ENCODE measurements at regions not wholly inside any gene's neighbourhood (a gene's known extent, or its start where the extent isn't known, plus 50 kb on each side); places are given as distances from the start of the nearest gene placed in this dataset.

DNA sequence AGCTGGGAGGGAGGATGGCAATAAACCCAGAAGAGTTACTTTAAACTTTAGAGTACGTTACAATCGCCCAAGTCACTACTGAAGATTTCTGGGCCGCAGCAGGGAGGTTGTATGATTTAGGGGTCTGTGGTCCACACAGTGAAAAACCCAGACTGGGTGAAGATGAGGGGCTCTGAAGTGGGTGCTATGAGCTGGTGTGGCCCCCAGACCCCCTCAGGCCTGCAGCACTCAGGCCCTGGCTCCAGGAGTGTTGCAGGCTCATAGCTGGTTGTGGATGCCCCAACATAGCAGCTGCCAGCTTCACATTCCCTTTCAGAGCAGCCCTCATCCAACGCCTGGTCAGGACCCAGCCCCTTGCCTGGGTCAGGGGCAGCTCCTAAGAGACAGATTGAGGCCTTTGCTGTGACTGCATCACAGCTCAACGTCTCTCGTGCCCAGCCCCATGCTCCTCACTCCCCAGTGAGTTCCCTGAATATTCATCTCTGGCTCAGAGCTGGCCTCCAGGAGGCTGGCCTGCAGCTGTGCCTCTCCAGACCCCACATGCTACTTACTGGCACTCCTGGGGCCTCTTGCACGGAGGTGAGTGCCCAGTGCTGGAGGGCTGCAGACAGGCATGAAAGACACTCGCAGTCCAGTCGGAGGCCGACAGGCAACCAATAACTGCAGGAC lies 94.5 kb upstream of the MYCN start:
- H3K9me3 Mint-ChIP-seq (ENCODE audit: insufficient read depth) = no peaks in the 10 kb centered on the region
- no peaks in the 10 kb centered on the region for H3K27me3 Mint-ChIP-seq (ENCODE audit: low read depth)
- H3K36me3 Mint-ChIP-seq (ENCODE audit: low read depth) = no peaks in the 10 kb centered on the region
- POLR2A ChIA-PET = no interaction called here
- no peaks in the 10 kb centered on the region for H3K4me1 Mint-ChIP-seq (ENCODE audit: low read depth)
- CTCF ChIA-PET = no interaction called here
- H3K4me3 Mint-ChIP-seq = no peak overlapping the region
- DNase-seq (no peak), ATAC-seq (no peak)
- no peak overlapping the region for H3K27ac Mint-ChIP-seq

- H3K4me1 Mint-ChIP-seq (ENCODE audit: low read depth) = no peaks in the 10 kb centered on the region
- H3K4me3 Mint-ChIP-seq = no peak overlapping the region
- ATAC-seq (no peak), DNase-seq (no peak)
- H3K27ac Mint-ChIP-seq = no peak overlapping the region
- ChIA-PET POLR2A (no interaction called here), CTCF (no interaction called here)
- H3K9me3 Mint-ChIP-seq (ENCODE audit: insufficient read depth) = no peaks in the 10 kb centered on the region
- H3K36me3 Mint-ChIP-seq (ENCODE audit: low read depth) = no peaks in the 10 kb centered on the region
- no peaks in the 10 kb centered on the region for H3K27me3 Mint-ChIP-seq (ENCODE audit: low read depth)
These were observed 93.7 kb upstream of the MYCN start for GRCh38 chr2:15846626-15847025.

DNA sequence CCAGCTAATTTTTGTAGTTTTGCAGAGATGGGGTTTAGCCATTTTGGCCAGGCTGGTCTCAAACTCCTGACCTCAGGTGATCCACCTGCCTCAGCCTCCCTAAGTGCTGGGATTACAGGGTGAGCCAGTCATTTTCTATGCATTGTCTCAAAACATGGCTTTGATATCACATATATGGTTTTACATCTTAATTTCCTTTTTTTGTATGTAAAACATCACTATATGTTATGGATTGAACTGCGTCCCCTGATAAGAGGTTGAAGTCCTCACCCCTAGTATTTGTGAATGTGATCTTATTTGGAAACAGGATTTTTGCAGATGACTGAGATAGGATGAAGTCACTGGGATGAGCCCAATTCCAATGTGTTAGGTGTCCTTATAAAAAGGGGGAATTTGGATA lies 89.8 kb upstream of the MYCN start:
- Mint-ChIP-seq H3K4me3 (no peak overlapping the region), H3K27me3 (ENCODE audit: low read depth) (peaks cover 4% of the 10 kb centered on the region), H3K27ac (no peak overlapping the region), H3K4me1 (ENCODE audit: low read depth) (no peaks in the 10 kb centered on the region), H3K9me3 (ENCODE audit: insufficient read depth) (no peaks in the 10 kb centered on the region), H3K36me3 (ENCODE audit: low read depth) (no peaks in the 10 kb centered on the region)
- ChIA-PET POLR2A (no interaction called here), CTCF (no interaction called here)
- ATAC-seq = no peak
- DNase-seq = no peak

- no peaks in the 10 kb centered on the region for H3K4me1 Mint-ChIP-seq (ENCODE audit: low read depth)
- no peak for ATAC-seq
- no peaks in the 10 kb centered on the region for H3K36me3 Mint-ChIP-seq (ENCODE audit: low read depth)
- ChIA-PET CTCF (no interaction called here), POLR2A (no interaction called here)
- no peak overlapping the region for H3K4me3 Mint-ChIP-seq
- H3K9me3 Mint-ChIP-seq (ENCODE audit: insufficient read depth) = no peaks in the 10 kb centered on the region
- H3K27ac Mint-ChIP-seq = no peak overlapping the region
- no peak for DNase-seq
- H3K27me3 Mint-ChIP-seq (ENCODE audit: low read depth) = peaks cover 4% of the 10 kb centered on the region
These were observed 89.2 kb upstream of the MYCN start for GRCh38 chr2:15851076-15851693.

DNA sequence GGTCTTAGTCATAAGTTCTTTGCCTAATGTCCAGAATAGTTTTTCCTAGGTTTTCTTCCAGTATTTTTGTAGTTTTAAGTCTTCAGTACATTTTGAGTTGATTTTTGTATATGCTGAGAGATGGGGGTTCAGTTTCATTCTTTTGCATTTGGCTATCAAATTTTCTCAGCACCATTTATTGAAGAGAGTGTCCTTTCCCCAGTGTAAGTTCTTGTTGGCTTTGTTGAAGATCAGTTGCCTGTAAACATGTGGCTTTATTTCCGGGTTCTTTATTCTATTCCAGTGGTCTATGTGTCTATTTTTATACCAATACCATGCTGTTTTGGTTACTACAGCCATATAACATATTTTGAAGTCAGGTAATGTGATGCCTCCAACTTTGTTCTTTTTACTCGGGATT lies 87.5 kb upstream of the MYCN start:
- H3K9me3 Mint-ChIP-seq (ENCODE audit: insufficient read depth) = no peaks in the 10 kb centered on the region
- H3K4me1 Mint-ChIP-seq (ENCODE audit: low read depth) = no peaks in the 10 kb centered on the region
- ChIA-PET CTCF (no interaction called here), POLR2A (no interaction called here)
- H3K27ac Mint-ChIP-seq = no peak overlapping the region
- peaks cover 4% of the 10 kb centered on the region for H3K27me3 Mint-ChIP-seq (ENCODE audit: low read depth)
- H3K36me3 Mint-ChIP-seq (ENCODE audit: low read depth) = no peaks in the 10 kb centered on the region
- no peak for DNase-seq
- ATAC-seq = no peak
- H3K4me3 Mint-ChIP-seq = no peak overlapping the region

GRCh38 chr2:15853903-15854302 lies 86.4 kb upstream of the MYCN start:
- Mint-ChIP-seq H3K4me1 (ENCODE audit: low read depth) (no peaks in the 10 kb centered on the region), H3K36me3 (ENCODE audit: low read depth) (no peaks in the 10 kb centered on the region), H3K9me3 (ENCODE audit: insufficient read depth) (no peaks in the 10 kb centered on the region), H3K27me3 (ENCODE audit: low read depth) (peaks cover 4% of the 10 kb centered on the region), H3K27ac (no peak overlapping the region), H3K4me3 (no peak overlapping the region)
- DNase-seq = no peak
- ChIA-PET CTCF (no interaction called here), POLR2A (no interaction called here)
- ATAC-seq = no peak

GRCh38 chr2:15855766-15856260 lies 84.5 kb upstream of the MYCN start:
- no peaks in the 10 kb centered on the region for H3K36me3 Mint-ChIP-seq (ENCODE audit: low read depth)
- no peak for DNase-seq
- H3K9me3 Mint-ChIP-seq (ENCODE audit: insufficient read depth) = no peaks in the 10 kb centered on the region
- H3K27me3 Mint-ChIP-seq (ENCODE audit: low read depth) = peaks cover 4% of the 10 kb centered on the region
- H3K4me1 Mint-ChIP-seq (ENCODE audit: low read depth) = no peaks in the 10 kb centered on the region
- POLR2A ChIA-PET = no interaction called here
- CTCF ChIA-PET = no interaction called here
- no peak overlapping the region for H3K4me3 Mint-ChIP-seq
- H3K27ac Mint-ChIP-seq = no peak overlapping the region
- ATAC-seq = no peak

DNA sequence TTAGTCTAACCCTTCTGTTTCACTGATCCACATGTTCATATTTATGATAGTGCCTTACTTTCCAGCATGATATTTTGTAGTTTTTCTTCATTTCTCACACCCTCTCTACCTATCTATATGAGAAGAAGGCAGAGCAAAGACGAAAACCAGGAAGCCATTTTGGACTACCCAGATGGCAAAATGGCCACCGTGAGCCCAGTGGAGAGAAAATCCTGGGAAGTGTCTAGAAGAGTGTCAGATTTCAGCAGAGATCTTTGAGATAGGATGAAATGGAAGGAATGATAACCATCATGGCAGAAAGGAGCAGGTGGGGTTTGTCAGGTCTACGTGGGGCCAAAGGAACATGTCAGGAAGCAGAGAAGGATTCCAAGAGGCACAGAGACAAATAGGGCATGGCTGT lies 84.0 kb upstream of the MYCN start:
- ChIA-PET CTCF (no interaction called here), POLR2A (no interaction called here)
- H3K27me3 Mint-ChIP-seq (ENCODE audit: low read depth) = peaks cover 4% of the 10 kb centered on the region
- H3K36me3 Mint-ChIP-seq (ENCODE audit: low read depth) = no peaks in the 10 kb centered on the region
- no peaks in the 10 kb centered on the region for H3K9me3 Mint-ChIP-seq (ENCODE audit: insufficient read depth)
- no peak for ATAC-seq
- DNase-seq = no peak
- no peaks in the 10 kb centered on the region for H3K4me1 Mint-ChIP-seq (ENCODE audit: low read depth)
- H3K27ac Mint-ChIP-seq = no peak overlapping the region
- no peak overlapping the region for H3K4me3 Mint-ChIP-seq

DNA sequence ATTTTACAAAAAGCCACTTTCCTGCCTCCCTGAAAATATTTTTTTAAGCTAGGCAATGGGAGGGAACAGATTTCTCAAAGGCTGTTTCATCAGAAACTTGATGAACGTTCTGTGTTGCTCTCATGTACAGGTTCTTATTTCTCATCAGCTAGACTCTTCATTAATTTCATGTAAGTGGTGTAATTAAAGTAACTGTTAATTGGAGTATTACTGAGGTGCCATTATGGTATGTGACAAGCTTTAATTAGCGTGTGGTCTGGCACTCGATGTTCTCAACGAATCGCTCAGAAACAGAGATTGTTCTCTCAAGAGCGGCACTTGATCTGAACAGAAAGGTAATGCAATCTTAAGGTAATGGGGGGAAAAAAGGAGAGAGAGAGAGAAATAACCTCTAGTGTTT lies 81.9 kb upstream of the MYCN start:
- ChIA-PET CTCF (no interaction called here), POLR2A (no interaction called here)
- ATAC-seq (no peak), DNase-seq (no peak)
- H3K27ac Mint-ChIP-seq = no peak overlapping the region
- H3K4me3 Mint-ChIP-seq = no peak overlapping the region
- H3K27me3 Mint-ChIP-seq (ENCODE audit: low read depth) = no peaks in the 10 kb centered on the region
- no peaks in the 10 kb centered on the region for H3K36me3 Mint-ChIP-seq (ENCODE audit: low read depth)
- no peaks in the 10 kb centered on the region for H3K4me1 Mint-ChIP-seq (ENCODE audit: low read depth)
- no peaks in the 10 kb centered on the region for H3K9me3 Mint-ChIP-seq (ENCODE audit: insufficient read depth)

DNA sequence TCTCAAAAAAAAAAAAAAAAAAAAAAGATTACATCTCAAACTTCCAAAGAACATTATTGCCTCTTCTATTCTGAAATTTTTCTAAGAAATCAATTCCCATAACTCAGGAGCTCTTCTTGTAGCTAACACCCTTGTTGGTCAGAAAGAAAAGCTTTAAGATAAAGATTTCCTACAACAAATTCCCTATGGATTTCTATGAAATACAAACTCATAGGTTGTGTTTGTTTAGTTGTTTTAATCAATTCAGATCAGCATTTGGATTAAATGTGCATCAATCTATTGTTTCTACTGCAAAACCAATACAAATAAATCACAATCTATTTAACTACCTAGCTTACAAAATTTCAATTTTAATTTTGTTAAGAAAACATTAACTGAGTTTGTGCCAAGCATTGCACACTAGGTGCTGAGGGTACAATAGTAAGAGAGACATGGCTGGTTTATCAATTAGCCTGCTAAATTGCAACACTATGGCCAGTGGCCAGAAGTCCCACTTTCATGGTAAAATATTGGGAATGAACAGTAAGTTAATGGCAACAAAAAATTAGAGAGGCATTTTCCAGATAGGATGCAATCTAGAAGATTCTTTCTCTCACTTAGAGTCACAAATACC lies 80.2 kb upstream of the MYCN start:
- Mint-ChIP-seq H3K36me3 (ENCODE audit: low read depth) (no peaks in the 10 kb centered on the region), H3K4me1 (ENCODE audit: low read depth) (no peaks in the 10 kb centered on the region), H3K9me3 (ENCODE audit: insufficient read depth) (no peaks in the 10 kb centered on the region), H3K27ac (no peak overlapping the region), H3K27me3 (ENCODE audit: low read depth) (no peaks in the 10 kb centered on the region), H3K4me3 (no peak overlapping the region)
- ChIA-PET CTCF (no interaction called here), POLR2A (no interaction called here)
- DNase-seq (no peak), ATAC-seq (no peak)

GRCh38 chr2:15860760-15861159 lies 79.6 kb upstream of the MYCN start:
- no peaks in the 10 kb centered on the region for H3K36me3 Mint-ChIP-seq (ENCODE audit: low read depth)
- no peak for ATAC-seq
- POLR2A ChIA-PET = no interaction called here

GRCh38 chr2:15861172-15861822 lies 79.1 kb upstream of the MYCN start:
- no peak for ATAC-seq
- Mint-ChIP-seq H3K27ac (no peak overlapping the region), H3K36me3 (ENCODE audit: low read depth) (no peaks in the 10 kb centered on the region), H3K9me3 (ENCODE audit: insufficient read depth) (no peaks in the 10 kb centered on the region), H3K27me3 (ENCODE audit: low read depth) (no peaks in the 10 kb centered on the region), H3K4me3 (no peak overlapping the region), H3K4me1 (ENCODE audit: low read depth) (no peaks in the 10 kb centered on the region)
- ChIA-PET POLR2A (no interaction called here), CTCF (no interaction called here)
- no peak for DNase-seq

More at GRCh38 chr2:15860760-15861159, 79.6 kb upstream of the MYCN start:
- H3K4me1 Mint-ChIP-seq (ENCODE audit: low read depth) = no peaks in the 10 kb centered on the region
- no peak for DNase-seq
- no peaks in the 10 kb centered on the region for H3K9me3 Mint-ChIP-seq (ENCODE audit: insufficient read depth)
- no peak overlapping the region for H3K4me3 Mint-ChIP-seq
- H3K27me3 Mint-ChIP-seq (ENCODE audit: low read depth) = no peaks in the 10 kb centered on the region
- CTCF ChIA-PET = no interaction called here
- H3K27ac Mint-ChIP-seq = no peak overlapping the region
